Lower leg skin (tissue), 3 donors: ENCODE measurements at regions not wholly inside any gene's neighbourhood (a gene's known extent, or its start where the extent isn't known, plus 50 kb on each side); places are given as distances from the start of the nearest gene placed in this dataset.

Experiments used
- POLR2A ChIP-seq, 2 donors: fragments of 450-650 bp; IDR thresholded peaks; one replicate each; pipeline ENCODE4 v1.6.1; 2016 to 2017; ENCODE audit warnings: antibody characterized with exemption in 2 of 2, mild to moderate bottlenecking in 1 of 2, moderate library complexity in 1 of 2
- TF ChIP-seq, protein P1 (sequence below), 3 donors: fragments of 450-650 bp; IDR thresholded peaks; one replicate each; pipeline ENCODE4 v1.5.1; 2016; ENCODE audit warnings: antibody characterized with exemption in 3 of 3, mild to moderate bottlenecking in 3 of 3, moderate library complexity in 2 of 3

DNA sequence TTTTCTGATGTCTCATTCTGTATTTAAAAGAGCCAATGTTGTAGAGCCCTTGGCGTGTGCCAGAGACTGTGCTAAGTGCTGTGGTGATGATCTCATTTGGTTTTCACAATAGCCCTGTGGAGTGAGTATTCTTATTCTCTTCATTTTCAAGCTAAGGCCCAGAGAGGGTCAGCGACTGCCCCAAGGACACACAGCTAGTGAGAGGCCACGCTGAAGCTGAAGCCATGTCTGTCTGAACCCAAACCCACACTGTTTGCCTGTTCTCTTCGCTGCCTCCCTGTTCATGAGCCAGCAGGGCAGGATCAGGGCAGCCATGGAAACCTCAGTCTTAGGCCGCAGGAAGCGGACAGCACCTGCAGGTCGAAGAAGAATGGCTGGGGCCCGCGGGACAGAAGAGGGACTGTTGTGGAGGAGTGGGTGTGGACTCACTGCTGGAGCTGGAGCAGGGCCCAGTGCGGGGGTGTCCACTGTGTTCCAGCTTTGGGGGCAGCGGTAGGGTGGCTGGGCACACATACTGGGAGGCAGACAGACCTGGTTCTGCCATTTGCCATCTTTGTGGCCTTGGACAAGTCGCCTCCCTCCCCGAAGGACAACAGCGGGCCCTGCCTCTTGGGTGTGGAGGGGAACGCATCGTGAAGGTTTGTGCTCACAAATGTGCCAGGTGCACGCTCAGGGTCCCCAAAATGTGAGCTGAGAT lies 257.9 kb upstream of the MVB12B start:
- TF ChIP-seq, protein P1, sequence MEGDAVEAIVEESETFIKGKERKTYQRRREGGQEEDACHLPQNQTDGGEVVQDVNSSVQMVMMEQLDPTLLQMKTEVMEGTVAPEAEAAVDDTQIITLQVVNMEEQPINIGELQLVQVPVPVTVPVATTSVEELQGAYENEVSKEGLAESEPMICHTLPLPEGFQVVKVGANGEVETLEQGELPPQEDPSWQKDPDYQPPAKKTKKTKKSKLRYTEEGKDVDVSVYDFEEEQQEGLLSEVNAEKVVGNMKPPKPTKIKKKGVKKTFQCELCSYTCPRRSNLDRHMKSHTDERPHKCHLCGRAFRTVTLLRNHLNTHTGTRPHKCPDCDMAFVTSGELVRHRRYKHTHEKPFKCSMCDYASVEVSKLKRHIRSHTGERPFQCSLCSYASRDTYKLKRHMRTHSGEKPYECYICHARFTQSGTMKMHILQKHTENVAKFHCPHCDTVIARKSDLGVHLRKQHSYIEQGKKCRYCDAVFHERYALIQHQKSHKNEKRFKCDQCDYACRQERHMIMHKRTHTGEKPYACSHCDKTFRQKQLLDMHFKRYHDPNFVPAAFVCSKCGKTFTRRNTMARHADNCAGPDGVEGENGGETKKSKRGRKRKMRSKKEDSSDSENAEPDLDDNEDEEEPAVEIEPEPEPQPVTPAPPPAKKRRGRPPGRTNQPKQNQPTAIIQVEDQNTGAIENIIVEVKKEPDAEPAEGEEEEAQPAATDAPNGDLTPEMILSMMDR (IDR thresholded peaks at IDR 0.05) = no peak
- TF ChIP-seq POLR2A (IDR thresholded peaks at IDR 0.05) = no peak
